Ovary (tissue), 7 donors: ENCODE measurements at regions not wholly inside any gene's neighbourhood (a gene's known extent, or its start where the extent isn't known, plus 50 kb on each side); places are given as distances from the start of the nearest gene placed in this dataset.

ENCODE experiments used
- DNase-seq, 5 donors: peaks; one replicate each; pipeline ENCODE4 v3.0.0-alpha.2; 2019 to 2020
- H3K27ac ChIP-seq, 2 donors: fragments of 200-600 bp; one replicate each; pipeline versions ENCODE4 v1.5.1 to v1.8.0; 2019 to 2022
- H3K27me3 ChIP-seq: fragments of 200-600 bp; one replicate; pipeline ENCODE4 v1.8.0; 2022
- H3K36me3 ChIP-seq: fragments of 200-600 bp; sonication (generic); one replicate; pipeline ENCODE4 v1.5.1; 2019
- H3K4me1 ChIP-seq: one replicate; pipeline ENCODE4 v1.8.1; 2013; ENCODE audit warnings: mild to moderate bottlenecking, moderate library complexity; ENCODE audit not compliant: insufficient read depth
- H3K4me3 ChIP-seq: fragments of 200-600 bp; sonication (generic); one replicate; pipeline ENCODE4 v1.5.1; 2017
- H3K9me3 ChIP-seq, 2 donors: fragments of 200-600 bp in 1 of 2; sonication (generic) in 1 of 2; one replicate each; pipeline versions ENCODE4 v1.5.1 to v1.8.1; 2013 to 2019; ENCODE audit warnings: mild to moderate bottlenecking in 1 of 2, moderate library complexity in 1 of 2
- EP300 ChIP-seq: sonication (generic); formaldehyde crosslinking; IDR thresholded peaks from one replicate; pipeline ENCODE4 v1.6.1; 2017; ENCODE audit warnings: antibody characterized with exemption
- POLR2A ChIP-seq: fragments of 450-650 bp; IDR thresholded peaks from one replicate; pipeline ENCODE4 v1.6.1; 2017; ENCODE audit warnings: antibody characterized with exemption, mild to moderate bottlenecking, moderate library complexity
- WGBS, 3 donors: extraction: QIAGEN DNeasy Blood & Tissue Kit in 1 of 3; methylation state at CpG; one replicate each; pipeline versions ENCODE4 v1.1.5 to v1.1.7; 2013 to 2017; 5-methylcytosine and 5-hydroxymethylcytosine counted together
- intact Hi-C, 4 donors: fragments of 100-400 bp; cut with DNase I; formaldehyde crosslinking; loops; one replicate each; pipeline versions ENCODE4 v1.11.0 to v1.15.1; 2022 to 2023
- TF ChIP-seq, protein P1 (sequence below), 3 donors: fragments of 450-650 bp in 2 of 3; fragments of 200-600 bp in 1 of 3; IDR thresholded peaks; one replicate each; pipeline versions ENCODE4 v1.5.1 to v1.8.0; 2016 to 2022; ENCODE audit warnings: antibody characterized with exemption in 3 of 3, mild to moderate bottlenecking in 1 of 3
- donor health status: DM: no; HTN: no; CAD: no; lungs with moderate emphysema.
- donor health status: DM: no; HTN: no; CAD: no.
- donor health status: Bipolar disorder and iron deficiency.
- donor health status: DM: no; HTN: no; CAD: no.
- donor health status: DM: yes; HTN: yes; CAD: no.

DNA sequence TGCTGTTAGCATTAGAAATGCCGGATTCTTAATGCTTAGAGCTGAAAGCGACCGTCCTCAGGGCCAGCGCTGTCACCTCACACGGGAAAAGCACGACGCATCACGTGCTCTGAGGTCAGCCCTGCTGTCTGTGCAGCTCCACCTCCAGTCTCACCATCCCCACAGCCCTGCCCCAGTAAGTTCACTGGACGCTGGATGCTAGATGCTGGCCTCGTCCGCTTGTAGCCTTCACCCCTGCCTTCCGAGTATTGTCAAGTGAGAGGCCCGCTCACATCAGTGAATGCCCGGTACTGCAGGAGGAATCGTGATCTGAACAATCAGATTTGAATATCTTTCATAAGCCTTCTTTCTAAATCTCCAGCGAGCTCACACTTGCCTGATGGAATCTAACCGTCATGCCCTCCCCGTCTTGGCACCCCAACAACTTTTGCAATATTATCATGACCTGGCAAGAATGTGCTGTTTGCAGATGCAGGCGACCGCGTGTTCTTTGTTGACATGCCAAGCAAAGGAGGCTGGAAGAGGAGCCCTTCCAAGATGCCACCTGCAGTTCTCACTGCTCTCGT is 64.9 kb downstream of the DLL1 start:
- TF ChIP-seq, protein P1, sequence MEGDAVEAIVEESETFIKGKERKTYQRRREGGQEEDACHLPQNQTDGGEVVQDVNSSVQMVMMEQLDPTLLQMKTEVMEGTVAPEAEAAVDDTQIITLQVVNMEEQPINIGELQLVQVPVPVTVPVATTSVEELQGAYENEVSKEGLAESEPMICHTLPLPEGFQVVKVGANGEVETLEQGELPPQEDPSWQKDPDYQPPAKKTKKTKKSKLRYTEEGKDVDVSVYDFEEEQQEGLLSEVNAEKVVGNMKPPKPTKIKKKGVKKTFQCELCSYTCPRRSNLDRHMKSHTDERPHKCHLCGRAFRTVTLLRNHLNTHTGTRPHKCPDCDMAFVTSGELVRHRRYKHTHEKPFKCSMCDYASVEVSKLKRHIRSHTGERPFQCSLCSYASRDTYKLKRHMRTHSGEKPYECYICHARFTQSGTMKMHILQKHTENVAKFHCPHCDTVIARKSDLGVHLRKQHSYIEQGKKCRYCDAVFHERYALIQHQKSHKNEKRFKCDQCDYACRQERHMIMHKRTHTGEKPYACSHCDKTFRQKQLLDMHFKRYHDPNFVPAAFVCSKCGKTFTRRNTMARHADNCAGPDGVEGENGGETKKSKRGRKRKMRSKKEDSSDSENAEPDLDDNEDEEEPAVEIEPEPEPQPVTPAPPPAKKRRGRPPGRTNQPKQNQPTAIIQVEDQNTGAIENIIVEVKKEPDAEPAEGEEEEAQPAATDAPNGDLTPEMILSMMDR (IDR thresholded peaks at IDR 0.05), result no peak
- TF ChIP-seq POLR2A (no peak), EP300 (no peak)
- H3K4me3 ChIP-seq, result no peak overlapping the region
- WGBS, 3 donors, result 75 to 85% (median 83%) methylated on average over 22 of the region's 22 CpGs
- peak in 2 of 5 donors; percentile 7 for DNase-seq
- no peak overlapping the region for H3K27ac ChIP-seq
- no peaks in the 10 kb centered on the region for H3K4me1 ChIP-seq
- H3K36me3 ChIP-seq, result no peaks in the 10 kb centered on the region
- intact Hi-C loops, result no loop called here
- no peaks in the 10 kb centered on the region for H3K9me3 ChIP-seq
- no peaks in the 10 kb centered on the region for H3K27me3 ChIP-seq

DNA sequence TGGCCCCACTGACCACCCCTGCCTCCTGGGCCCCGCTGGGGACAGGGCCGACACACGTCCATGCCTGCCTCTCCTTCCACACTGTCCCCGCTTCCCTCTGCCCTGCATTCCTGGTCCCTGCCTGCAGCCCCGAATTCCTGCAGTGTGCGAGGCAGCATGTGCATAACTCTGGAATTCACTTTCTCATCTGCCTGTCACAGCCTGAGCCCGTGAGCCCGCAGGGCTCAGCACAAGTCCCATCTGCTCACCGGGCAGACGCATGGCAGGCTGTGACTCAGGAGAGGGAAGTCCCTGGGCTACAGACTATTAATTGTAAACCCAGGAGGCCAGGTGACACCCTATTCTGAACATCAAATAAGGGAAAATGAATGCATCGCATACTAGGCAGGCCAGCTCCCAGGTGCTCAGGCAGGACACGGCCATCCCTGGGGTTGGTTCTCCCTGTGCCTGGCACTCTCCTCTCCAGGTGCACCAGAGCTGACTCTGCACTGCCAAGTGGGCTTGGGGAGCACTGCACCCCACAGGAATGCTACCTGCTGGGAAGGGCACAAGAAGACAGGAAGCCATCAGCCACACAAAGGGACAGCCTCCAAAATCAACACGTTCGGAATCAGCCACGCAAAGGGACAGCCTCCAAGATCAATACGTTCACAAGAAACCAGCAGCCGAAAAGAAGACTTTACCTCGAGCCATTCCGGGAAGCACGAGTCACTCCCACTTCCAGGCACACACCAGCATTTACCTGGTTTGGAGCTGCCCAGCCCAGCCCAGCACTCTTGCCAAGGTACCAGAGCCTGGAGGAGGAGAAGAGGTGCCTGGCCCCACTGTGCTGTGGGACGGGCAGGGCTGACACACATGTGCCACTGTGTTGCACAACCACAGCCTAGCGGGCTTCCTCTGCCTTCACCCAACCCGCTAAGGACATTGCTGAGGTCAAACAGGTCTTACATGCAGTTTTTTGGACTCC is 65.9 kb downstream of the DLL1 start:
- peak in 2 of 5 donors; percentile 2 to 6 for DNase-seq
- intact Hi-C loops, result no loop called here
- H3K27ac ChIP-seq, result no peak overlapping the region

DNA sequence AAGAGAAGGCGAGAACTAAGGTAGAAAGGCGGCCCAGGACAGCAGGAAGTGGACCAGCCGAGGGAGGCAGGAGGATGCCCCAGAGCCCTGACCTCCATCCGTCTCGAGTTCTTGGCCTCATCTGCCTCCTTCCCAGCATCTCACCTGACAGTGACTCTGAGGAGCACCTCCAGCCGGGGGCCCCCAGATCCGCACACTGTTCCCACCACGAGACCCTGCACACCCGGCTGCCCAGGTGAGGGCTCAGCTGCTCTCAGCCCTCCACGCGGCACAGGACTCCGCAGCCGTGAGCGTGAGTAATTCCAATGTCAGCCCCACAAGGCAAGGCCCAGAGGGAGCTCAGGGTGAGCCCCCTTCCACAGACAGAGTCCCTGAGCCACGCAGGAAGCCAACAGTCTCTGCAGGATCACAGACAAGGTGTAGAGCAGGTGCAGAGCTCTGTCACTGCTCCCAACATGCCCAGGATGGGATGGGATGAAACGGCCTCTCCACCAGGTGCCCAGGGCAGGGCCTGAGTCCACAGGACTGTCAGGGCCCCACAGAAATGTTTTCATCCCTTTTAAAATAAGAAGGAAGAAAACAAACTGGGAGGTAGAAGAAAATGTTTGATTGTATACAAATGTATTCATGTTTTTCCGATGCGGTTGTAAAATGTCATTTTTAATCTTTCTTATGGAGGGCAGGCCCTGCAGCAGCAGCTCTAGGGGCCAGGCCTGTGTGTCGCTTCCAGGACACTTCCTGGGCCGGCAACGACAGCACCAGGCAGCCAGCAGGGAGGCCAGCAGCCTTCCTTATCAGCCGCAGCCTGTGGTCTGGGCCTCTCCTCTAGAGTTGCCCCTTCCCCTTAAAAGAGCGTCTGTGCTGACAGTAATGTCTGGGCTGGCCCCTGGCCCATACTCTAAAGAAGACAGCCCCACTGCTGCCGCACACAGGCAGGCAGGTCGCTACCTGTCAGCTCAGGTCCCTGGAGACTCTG is 66.9 kb downstream of the DLL1 start:
- peak in 2 of 5 donors; percentile 6 to 13 for DNase-seq
- Histone ChIP-seq H3K4me1 (no peaks in the 10 kb centered on the region), H3K27ac (no peak overlapping the region), H3K27me3 (no peaks in the 10 kb centered on the region), H3K36me3 (no peaks in the 10 kb centered on the region), H3K9me3 (no peaks in the 10 kb centered on the region), H3K4me3 (no peak overlapping the region)
- intact Hi-C loops, result no loop called here
- TF ChIP-seq EP300 (no peak), POLR2A (no peak)
- TF ChIP-seq, protein P1 (IDR thresholded peaks at IDR 0.05), result no peak
- 82 to 89% (median 85%) methylated on average over 25 of the region's 25 CpGs for WGBS, 3 donors

More for the DNA sequence above, 65.9 kb downstream of the DLL1 start:
- TF ChIP-seq, protein P1 (IDR thresholded peaks at IDR 0.05), result no peak
- TF ChIP-seq EP300, result no peak
- TF ChIP-seq POLR2A, result no peak
- H3K27me3 ChIP-seq, result no peaks in the 10 kb centered on the region
- WGBS, 3 donors, result 79 to 84% (median 80%) methylated on average over 23 of the region's 23 CpGs
- no peaks in the 10 kb centered on the region for H3K36me3 ChIP-seq
- H3K9me3 ChIP-seq, result no peaks in the 10 kb centered on the region
- H3K4me3 ChIP-seq, result no peak overlapping the region
- no peaks in the 10 kb centered on the region for H3K4me1 ChIP-seq
